ENCODE measurements at regions not wholly inside any gene's neighbourhood (a gene's known extent, or its start where the extent isn't known, plus 50 kb on each side); places are given as distances from the start of the nearest gene placed in this dataset.
"Not testable (repeated sequence)": the region's sequence is repeated elsewhere in the genome, so short reads cannot be mapped to it uniquely, and the experiment has no call there.

DNA sequence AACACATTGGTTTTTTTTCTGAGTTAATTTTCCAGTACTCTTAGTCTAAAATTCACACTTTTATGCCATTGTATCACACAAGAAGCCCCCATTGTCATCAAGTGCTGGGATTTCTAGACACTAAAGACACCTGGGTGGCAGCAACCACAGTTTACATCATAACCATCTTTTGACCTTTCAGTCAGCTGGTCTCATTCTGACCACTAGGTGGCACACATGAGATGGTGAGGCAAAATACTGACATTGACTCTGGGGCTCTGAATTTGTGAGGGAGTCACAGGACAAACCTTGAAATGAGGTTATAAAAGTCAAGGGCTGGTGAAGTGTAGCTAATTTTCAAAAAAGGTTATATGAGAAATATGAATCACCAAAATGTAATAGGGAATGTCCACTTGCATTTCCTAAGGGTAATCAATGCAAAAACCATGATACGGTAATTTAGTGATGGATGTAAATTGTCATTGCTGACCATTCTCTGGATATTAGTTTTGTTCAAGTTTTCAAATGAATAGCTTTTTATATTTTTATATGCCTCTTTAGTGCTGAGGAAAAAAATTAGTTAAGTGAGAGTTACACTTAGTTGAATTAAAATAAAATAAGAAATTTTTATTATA is 229.4 kb downstream of the DMAC1 start:
- DNase-seq (ENCODE audit: extremely low read depth, low read depth): no peak
- TF ChIP-seq, protein P1, sequence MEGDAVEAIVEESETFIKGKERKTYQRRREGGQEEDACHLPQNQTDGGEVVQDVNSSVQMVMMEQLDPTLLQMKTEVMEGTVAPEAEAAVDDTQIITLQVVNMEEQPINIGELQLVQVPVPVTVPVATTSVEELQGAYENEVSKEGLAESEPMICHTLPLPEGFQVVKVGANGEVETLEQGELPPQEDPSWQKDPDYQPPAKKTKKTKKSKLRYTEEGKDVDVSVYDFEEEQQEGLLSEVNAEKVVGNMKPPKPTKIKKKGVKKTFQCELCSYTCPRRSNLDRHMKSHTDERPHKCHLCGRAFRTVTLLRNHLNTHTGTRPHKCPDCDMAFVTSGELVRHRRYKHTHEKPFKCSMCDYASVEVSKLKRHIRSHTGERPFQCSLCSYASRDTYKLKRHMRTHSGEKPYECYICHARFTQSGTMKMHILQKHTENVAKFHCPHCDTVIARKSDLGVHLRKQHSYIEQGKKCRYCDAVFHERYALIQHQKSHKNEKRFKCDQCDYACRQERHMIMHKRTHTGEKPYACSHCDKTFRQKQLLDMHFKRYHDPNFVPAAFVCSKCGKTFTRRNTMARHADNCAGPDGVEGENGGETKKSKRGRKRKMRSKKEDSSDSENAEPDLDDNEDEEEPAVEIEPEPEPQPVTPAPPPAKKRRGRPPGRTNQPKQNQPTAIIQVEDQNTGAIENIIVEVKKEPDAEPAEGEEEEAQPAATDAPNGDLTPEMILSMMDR (IDR thresholded peaks at IDR 0.05; ENCODE audit: low read depth, low read length): peak; percentile 80

DNA sequence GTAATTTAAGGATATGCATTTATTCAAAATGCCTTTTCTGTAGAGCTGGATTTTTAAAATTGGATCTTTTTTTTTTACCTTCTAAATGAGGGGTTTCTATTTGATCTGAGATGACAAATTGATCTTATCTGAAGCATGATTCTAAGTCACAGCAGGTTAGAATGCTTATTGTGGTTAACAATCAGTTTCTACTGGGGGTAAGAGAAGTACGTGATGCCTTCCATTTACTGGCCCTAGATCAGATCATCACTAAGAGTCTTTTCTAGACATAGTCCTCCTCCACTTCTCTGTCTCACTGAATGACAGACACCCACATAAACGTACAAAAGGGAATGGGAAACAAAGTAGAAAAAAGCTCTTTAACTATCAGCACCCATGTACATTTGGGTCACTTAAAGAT is 231.9 kb downstream of the DMAC1 start:
- TF ChIP-seq, protein P1 (IDR thresholded peaks at IDR 0.05; ENCODE audit: low read depth, low read length): no peak
- no peak for DNase-seq (ENCODE audit: extremely low read depth, low read depth)

DNA sequence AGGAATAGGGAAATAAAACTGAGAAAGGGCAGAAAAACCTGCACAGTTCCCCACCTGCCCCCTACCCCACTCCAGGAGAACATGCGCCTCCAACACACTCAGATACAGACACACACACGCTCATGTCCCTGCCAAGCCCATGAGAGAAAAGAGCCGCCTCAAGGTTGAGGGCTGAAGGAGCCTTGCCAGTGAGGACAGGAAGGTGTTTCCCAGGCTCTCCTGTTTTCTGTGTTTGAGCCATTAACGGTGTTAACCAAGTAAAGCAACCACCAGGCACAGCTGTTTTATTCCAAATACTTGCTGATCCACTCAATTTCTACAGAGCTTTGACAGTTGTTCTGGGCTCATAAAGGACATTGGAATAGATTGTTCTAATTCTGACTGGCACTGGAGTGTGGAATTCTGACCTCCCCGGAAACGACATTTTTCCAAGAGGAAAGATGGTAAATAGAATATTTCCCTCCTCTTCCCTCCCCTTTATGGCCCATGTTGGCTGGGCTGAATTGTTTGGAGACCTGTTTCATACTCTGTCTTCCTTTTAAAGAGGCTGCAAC is 238.0 kb downstream of the DMAC1 start:
- DNase-seq (ENCODE audit: extremely low read depth, low read depth): no peak
- TF ChIP-seq, protein P1 (IDR thresholded peaks at IDR 0.05; ENCODE audit: low read depth, low read length): no peak

DNA sequence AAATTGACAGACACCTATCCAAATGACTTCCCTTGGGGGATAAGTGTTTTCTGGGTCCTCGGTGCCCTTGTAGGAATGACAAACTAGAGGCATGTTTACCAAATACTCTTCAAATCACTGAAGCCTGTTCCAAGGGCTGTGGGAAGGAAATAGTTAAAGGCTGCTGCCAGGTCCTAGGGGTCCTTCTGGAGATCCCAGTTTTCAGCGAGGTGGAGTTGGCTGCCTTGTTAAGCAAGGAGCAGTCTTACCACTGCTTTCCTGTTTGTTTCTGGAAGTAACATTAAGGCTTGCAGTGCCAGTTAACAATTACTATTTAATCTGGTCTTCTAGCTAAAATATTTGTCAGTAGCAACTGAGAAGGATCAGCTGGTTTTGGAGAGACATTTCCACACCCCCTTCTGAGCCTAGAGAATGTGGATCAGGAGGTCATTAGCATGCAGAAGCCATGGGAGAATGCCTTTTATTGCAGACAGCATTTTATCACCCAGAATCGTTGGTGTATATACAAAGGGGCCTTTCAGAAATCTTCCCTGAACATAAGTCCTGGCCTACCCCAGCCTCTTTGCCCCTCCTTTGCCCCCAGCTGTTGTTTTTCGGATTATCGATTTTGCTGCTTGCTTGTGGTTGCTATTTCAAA is 238.8 kb downstream of the DMAC1 start:
- no peak for DNase-seq (ENCODE audit: extremely low read depth, low read depth)
- TF ChIP-seq, protein P1 (IDR thresholded peaks at IDR 0.05; ENCODE audit: low read depth, low read length): no peak

DNA sequence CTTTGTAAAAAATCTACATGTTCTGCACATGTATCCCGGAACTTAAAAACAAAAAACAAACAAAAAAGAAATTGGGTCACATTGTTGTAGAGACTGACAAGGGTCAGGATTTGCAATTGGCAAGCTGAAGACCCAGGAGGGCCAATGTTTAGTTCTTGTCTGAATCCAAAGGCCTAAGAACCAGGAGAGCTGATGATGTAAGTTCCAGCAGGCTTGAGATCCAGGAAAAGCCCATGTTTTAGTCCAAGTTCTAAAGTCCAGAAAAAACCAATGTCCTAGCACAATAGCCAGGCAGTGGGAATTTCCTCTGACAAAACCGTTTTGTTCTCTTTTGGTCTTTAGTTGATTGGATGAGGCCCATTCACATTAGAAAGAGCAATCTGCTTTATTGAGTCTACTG is 244.9 kb downstream of the DMAC1 start:
- TF ChIP-seq, protein P1 (IDR thresholded peaks at IDR 0.05; ENCODE audit: low read depth, low read length): no peak
- DNase-seq (ENCODE audit: extremely low read depth, low read depth): no peak

DNA sequence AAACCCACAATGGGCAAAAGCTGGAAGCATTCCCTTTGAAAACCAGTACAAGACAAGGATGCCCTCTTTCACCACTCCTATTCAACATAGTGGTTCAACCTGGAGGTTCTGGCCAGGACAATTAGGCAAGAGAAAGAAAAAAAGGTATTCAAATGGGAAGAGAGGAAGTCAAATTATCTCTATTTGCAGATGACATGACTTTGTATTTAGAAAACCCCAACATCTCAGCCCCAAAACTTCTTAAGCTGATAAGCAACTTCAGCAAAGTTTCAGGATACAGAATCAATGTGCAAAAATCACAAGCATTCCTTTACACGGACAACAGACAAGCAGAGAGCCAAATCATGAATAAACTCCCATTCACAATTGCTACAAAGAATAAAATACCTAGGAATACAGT is 246.9 kb downstream of the DMAC1 start:
- not testable (repeated sequence) for DNase-seq (ENCODE audit: extremely low read depth, low read depth)

DNA sequence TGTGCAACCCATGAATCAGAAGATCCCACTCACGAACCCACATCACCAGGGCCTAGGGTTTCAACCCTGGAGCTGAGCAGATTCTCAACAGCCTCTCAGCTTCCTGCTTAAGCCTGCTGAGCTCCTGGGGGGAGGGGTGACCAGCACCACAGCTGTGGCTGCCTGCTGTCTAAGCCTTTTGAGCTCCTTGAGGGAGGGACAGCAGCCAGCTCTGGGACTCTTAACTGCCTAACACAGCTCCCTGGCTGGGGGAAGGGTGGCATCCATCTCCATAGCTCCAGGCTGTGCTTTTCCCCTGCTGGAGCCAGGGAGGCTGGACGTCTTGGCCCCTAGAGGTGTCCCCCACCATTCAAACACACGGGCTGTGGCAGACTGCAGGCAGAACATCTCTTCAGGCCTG is 250.3 kb downstream of the DMAC1 start:
- TF ChIP-seq, protein P1 (IDR thresholded peaks at IDR 0.05; ENCODE audit: low read depth, low read length): no peak
- DNase-seq (ENCODE audit: extremely low read depth, low read depth): no peak
